ENCODE measurements at regions not wholly inside any gene's neighbourhood (a gene's known extent, or its start where the extent isn't known, plus 50 kb on each side); places are given as distances from the start of the nearest gene placed in this dataset.

DNA sequence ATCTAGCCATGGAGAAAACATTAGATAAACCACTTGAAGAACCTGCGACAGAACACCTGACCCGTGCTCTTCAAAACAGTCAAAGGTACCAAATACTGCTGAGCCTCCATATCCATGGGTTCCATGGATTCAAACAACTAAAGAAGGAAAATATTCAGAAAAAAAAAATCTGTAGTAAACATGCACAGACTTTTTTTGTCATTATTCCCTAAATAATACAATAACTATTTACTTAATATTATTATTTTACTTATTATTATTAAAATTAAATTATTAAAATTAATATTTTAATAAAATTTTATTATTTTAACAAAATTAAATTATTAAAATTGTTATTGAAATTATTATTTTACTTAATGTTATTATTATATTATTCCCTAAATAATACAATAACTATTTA lies 101.0 kb upstream of the PDE1C start:
- TF ChIP-seq, protein P1, sequence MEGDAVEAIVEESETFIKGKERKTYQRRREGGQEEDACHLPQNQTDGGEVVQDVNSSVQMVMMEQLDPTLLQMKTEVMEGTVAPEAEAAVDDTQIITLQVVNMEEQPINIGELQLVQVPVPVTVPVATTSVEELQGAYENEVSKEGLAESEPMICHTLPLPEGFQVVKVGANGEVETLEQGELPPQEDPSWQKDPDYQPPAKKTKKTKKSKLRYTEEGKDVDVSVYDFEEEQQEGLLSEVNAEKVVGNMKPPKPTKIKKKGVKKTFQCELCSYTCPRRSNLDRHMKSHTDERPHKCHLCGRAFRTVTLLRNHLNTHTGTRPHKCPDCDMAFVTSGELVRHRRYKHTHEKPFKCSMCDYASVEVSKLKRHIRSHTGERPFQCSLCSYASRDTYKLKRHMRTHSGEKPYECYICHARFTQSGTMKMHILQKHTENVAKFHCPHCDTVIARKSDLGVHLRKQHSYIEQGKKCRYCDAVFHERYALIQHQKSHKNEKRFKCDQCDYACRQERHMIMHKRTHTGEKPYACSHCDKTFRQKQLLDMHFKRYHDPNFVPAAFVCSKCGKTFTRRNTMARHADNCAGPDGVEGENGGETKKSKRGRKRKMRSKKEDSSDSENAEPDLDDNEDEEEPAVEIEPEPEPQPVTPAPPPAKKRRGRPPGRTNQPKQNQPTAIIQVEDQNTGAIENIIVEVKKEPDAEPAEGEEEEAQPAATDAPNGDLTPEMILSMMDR (IDR thresholded peaks at IDR 0.05 in 8 of 11, conservative IDR thresholded peaks at IDR 0.05 in 3 of 11): no peak
- TF ChIP-seq POLR2AphosphoS5 (IDR thresholded peaks at IDR 0.05): no peak
- TF ChIP-seq POLR2A (IDR thresholded peaks at IDR 0.05): no peak

Measured in spleen (tissue), 7 donors.